GM21381 (cell line): ENCODE measurements at regions not wholly inside any gene's neighbourhood (a gene's known extent, or its start where the extent isn't known, plus 50 kb on each side); places are given as distances from the start of the nearest gene placed in this dataset.
"Not testable (repeated sequence)": the region's sequence is repeated elsewhere in the genome, so short reads cannot be mapped to it uniquely, and the experiment has no call there.

Experiments
- ATAC-seq: cut with Tn5 transposase; IDR thresholded peaks from one replicate; pipeline ENCODE4 v1.9.1; 2021; ENCODE audit warnings: mild to moderate bottlenecking, moderate library complexity; ENCODE audit not compliant: unreplicated experiment

DNA sequence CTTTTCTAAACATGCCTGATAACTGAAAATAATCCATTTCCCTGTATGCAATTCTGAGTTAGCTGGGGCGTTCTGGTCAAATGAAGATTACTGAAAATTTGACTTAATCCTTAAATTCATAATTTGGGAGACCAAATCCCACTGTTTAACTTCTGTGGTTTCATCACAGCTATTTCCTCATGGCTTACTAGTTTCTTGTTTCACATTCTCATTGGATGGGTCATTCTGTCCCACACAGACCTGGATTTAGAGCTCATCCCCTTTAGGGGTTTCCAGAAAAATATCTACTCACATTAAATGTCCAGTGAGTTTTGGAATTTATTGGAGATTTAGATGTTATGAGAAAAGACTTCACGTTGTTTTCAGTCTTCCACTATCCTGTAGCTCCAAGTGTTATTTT, 709.3 kb upstream of the KLHL1 start:
- ATAC-seq, result no peak

DNA sequence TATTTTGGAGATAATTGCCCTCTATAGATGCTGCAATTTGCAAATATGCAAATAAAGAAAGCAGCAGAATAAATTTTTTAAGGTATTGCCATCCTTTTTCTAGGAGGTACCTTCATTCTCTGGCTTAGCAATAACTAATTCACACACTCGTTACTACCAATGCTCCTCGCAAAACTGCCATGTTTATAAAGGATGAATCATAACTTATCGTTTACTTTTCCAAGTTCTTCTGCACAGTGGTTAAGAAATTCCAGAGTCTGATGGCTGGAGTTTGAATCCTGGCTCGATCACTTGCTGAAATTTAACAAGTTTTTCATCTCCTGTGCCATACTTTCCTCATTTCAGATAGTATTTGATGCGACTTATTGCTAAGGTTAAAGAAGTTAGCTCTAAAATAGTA, 708.6 kb upstream of the KLHL1 start:
- ATAC-seq, result no peak

DNA sequence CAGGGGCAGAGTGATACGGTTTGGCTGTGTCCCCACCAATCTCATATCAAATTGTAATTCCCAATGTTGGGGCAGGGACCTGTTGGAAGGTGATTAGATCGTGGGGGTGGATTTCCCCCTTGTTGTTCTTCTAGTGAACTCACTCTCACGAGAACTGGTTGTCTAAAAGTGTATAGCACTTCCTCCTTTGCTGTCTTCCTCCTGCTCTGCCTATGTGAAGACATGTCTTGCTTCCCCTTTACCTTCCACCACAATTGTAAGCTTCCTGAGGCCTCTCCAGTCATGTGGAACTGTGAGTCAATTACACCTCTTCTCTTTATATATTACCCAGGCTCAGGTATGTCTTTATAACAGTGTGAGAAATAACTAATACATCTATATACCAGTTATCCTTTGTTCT, 706.4 kb upstream of the KLHL1 start:
- no peak for ATAC-seq

DNA sequence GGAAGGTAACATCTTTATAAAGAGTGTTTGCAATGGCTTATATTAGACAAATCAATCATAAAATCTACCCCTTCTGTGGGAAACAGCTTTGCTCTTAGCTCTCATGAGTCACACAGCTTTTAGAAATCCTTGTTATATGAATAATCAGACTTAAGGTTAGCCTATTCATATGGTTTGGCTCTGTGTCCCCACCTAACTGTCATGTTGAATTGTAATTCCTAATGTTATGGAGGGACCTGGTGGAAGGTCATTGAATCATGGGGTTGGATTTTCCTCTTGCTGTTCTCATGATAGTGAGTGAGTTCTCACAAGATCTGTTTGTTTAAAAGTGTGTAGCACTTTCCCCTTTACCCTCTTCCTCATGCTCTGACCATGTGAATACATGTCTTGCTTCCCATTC, 704.2 kb upstream of the KLHL1 start:
- ATAC-seq, result no peak

DNA sequence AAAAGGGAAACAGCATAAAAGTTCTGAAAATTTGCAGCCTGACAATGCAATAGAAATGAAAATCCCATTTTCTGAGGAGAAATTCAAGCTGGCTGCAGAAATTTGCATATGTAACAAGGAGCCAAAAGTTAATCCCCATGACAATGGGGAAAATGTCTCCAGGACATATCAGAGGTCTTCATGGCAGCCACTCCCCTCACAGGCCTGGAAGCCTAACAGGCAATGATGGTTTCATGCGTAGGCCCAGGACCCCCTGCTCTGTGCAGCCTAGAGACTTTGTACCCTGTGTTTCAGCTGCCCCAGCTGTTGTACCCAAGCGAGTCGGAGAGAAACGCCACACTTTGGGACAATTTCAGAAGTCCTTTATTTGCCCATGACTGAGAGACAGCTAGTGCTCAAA, 701.3 kb upstream of the KLHL1 start:
- no peak for ATAC-seq

DNA sequence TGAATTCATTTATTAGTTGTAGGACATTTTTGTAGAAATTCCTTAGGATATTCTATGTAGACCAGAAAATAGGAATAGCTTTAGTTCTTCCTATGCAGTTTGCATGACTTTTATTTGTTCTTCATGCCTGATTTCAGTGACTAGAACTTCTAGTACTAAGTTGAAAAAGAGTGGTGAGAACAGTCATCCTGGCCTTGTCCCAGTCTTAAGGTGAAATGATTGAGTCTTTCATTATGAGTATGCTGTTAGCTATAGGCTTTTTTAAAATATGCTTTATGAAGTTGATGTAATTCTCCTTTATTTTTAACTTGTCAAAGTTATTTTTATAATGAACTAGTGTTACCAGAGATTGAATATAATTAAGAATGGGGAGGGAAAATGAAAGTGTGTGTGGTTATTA, 690.1 kb upstream of the KLHL1 start:
- ATAC-seq, result no peak

DNA sequence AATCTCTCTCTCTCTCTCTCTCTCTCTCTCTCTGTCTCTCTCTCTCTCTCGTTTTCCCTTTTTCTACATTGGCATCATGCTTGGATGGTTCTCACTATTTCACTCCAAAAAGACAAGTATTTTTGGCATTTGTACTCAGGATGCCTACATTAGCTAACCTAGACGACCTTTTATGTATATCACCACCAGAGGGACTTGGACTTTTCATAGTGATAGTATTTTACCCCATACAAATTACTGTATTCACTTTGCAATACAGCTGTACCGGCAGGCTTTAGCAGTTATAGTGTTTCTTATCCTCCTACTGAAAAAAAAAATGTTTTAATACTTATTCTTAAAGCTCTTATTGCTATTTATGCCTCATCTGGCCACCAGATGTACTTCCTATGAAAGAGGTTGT, 687.2 kb upstream of the KLHL1 start:
- ATAC-seq, result no peak

DNA sequence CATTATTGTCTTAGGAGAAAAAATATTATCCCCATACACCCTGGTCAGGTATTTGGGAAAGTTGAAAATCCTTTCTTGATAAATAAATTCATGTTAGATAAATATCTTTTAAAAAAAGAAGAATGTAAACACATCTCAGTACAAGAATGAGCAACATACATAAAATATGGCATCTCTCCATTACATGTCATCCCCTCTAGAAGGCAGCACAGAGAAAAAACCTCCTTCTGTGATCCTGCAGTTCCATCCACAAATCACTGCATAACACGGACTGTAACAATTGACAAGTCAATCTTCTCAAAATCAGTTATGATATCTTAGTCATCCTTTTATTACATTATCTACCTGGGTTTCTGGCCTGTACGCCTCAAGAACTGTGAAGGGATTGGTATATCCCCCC, 683.9 kb upstream of the KLHL1 start:
- ATAC-seq, result no peak

DNA sequence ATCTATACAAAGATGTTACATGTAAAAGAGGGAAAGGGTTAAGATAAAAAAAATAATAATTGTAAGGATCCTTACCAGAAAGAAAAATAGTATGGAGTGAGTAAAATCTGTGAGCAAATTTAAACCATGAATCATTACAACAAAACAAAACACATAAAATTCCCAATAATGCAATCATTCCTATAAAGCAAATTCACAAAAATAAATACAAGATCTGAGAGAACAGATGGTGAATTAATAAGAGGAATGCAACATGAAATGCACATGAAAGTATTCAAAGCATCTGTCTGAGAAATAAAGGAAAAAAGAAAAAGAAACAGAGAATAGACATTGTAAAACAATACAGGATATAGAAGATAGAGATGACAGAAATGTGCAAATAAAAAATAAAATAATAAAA, 681.5 kb upstream of the KLHL1 start:
- ATAC-seq, result no peak

DNA sequence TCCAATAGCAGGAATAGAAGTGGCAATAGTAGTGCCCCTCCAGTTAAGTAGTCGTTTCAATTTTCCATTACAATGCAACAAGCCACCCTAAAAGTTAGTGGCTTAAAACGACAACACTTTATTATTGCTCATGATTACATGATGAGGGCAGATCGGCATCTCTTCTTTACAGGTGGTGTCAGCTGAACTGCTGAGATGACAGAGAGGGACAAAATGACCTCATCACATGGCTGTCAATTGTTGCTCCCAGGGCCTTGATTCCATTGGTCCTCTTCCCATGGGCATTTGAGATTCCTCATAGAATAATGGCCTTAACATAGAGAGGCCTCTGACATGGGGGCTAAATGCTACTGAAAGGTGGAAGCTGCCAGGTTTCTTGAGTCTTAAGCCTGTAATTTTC, 679.8 kb upstream of the KLHL1 start:
- no peak for ATAC-seq

DNA sequence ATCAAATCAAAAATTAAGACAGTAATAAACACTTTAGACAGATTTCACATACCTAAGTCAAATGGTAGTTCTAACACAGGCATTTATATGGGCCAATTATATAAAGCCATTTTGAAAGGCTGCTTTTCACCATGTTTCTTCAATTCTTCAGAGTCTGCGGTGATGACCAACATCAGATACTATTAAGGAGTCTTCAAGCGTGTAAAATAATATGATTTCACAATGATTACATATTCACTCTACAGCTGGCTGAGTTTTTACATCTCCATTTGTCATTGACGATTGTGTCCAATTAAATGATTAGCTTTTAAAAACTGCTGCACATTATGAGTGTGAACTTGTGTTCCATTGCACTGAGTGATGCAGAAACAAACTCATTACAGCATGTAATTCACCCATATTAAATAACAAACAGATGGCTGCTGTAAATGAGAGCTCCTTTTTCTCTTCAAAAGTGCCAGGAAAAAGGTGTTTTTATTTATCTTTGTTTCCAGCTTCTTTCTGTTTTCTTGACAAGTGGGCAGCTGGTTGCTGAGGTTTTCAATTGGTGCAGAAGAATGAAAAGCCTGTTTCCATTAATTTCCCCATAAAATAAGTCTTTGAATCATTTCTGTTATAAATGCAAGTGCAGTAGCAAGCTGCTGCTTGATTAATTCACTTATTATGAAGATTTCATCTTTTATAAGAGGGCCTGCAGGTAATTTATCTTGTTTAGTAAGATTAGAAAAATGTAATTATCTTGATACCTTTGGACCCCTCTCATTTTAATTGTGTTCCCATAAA, 676.1 kb upstream of the KLHL1 start:
- no peak for ATAC-seq

DNA sequence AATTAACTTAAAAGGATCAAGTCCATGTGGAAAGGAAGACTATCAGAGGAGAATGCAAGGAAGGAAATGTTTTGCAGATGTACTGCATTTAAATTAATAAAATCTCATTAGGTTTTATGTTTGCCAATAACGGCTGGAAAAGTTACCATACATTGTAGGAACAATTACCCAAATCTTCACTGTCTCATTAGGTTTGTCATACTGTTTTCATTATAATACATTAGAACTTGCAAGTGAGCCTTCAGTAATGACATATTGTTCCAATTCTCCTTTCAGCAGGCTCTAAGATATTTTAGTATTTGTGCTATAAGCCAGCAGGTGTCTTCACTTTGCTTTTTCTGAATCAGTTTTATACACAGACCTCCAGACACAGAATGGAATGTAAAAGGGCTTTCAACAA, 661.6 kb upstream of the KLHL1 start:
- no peak for ATAC-seq

DNA sequence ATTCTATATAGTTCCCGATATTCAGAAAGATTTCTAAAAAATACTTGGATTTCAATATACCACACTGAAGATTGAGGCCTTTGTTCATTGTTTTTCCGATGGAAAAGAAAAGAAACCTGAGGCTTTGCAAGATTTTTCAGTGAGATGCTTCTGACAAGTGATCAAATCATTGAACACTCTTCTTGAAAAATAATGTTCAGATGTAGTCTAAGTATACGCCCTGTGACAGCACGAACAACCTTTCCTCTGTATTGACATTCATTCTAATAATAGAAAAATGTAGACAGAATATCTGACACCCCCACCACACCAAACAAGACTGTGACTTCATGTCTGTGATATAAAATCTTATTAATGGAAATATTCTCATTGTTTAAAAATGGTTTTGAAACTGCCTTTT, 650.7 kb upstream of the KLHL1 start:
- no peak for ATAC-seq

DNA sequence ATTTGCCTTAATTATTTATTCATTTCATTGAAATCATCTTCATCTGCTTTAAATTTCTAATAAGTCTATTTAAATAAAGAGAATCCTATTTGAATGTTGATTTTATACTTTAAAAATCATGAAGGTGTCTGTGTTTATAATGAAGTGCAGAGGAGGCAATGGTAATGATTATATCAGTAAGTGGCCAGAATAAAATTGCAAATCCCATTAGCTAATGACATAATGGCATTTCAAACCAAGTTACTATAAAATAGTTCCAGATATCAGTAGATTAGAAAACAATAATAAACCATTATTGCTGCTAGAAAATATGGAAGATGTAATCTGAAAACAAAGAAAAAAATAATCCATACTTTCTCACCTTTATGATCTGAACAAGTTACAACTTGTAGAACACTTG, 647.8 kb upstream of the KLHL1 start:
- no peak for ATAC-seq

DNA sequence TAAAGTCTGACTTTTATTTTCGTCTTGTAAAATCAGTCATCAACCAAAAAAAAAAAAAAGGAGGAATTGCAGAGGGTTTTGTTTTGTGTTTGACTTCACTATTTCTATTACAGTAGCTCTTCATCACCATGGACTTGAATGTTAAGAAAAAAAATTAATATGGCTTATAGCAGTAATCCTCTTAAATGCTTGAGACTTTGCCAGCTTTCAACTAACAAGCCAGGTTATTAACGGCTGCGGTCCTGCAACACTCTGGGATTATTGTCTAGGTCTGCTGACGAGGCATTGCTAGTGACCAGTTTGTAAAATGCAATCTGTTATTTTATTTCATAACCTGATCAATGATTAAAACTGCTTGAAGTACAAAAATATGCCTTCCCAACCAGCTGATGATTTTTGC, 647.2 kb upstream of the KLHL1 start:
- ATAC-seq, result no peak

DNA sequence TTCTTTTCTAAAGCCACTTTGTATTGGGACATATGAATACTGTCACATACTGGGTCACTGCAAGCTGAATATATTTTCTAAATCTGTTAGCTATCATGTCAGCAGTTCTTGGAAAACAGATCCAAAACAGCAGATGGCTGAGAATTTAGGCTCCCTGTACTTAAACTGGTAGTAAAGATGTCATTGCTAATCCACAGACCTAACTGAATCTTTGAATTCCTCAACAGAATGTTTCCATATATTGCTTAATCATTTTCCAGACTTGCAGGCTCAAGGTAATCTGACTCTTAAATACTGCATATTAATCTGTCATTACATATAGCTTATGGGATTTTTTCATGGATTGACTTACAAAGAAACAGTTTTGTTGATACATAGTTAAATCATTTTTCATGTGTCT, 639.0 kb upstream of the KLHL1 start:
- ATAC-seq, result no peak

DNA sequence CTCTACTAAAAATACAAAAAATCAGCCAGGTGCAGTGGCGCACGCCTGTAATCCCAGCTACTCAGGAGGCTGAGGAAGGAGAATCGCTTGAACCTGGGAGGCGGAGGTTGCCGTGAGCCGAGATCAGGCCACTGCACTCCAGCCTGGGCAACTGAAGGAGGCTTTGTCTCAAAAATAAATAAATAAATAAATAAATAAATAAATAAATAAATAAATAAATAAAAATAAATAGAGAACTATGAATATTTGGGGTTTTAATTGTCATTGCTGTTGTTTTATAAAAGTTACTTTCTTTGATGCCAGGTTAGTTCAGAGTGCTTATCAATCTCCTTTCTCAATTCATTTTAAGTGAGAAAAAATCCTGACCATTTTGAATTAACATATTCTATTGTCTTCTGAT, 638.2 kb upstream of the KLHL1 start:
- ATAC-seq, result not testable (repeated sequence)

DNA sequence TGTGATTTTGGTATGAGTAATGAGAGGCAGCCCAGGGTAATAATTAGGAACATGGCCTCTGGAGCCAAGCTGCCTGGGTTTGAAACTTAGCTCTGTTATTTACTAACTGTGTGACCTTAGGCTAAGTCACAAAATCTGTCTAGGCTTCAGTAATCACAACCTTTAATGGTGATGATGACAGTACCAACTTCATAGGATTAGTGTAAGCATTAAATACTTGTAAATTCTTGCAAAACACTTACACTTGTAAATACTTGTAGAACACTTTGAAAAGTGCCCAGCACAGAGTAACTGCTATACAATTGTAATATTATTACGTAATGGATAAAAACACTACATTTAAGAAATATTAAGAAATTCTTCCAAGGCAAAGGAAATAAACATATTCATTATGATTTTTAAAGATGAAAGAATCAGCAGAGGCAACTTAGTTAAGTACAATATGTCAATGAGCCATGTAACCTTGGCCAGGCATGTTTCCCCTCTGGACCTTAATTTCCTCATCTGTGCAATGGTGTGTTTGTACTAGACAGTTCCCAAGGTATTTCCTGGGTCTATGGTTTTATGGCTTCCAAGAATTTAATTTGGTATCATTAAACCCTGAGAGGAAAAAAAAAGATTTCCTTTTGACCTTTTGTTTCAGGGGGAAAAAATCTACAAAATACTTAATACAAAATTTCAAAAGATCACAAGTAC, 628.5 kb upstream of the KLHL1 start:
- ATAC-seq, result no peak

DNA sequence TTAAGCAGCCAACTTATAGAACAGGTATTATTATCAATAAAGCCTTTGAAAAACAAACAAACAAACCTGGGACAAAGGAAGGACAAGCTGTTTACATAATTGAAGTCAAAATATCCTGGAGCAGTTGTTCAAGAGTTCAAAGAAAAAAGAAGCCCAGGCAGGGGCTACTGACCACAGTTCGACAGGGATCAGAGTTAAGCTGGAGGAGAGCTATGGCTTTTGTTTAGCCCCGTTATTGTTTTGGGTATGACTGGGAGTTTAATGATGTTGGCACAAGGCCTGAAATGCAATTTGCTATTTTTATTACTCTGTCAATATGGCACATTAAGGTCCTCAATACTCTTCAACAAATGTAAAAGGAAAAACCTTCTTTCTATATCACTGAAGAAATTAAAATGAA, 624.4 kb upstream of the KLHL1 start:
- ATAC-seq, result no peak

DNA sequence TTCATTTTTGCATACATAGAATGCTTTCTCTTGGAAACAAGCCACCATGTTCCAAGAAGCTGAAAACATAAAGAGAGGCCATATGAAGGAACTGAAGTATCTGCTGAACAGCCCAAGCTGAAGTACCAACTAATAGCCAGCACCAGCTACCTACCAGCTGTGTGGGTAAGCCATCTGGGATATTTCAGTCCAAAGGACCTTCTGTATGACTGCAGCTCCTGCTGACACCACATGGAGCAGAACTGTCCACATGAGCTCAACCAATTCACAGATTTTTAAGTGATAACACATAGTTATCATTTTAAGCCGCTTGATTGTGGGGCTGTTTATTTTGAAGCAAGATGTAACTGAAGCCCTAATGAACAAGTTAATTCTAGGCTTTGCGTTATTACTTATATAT, 621.1 kb upstream of the KLHL1 start:
- no peak for ATAC-seq

DNA sequence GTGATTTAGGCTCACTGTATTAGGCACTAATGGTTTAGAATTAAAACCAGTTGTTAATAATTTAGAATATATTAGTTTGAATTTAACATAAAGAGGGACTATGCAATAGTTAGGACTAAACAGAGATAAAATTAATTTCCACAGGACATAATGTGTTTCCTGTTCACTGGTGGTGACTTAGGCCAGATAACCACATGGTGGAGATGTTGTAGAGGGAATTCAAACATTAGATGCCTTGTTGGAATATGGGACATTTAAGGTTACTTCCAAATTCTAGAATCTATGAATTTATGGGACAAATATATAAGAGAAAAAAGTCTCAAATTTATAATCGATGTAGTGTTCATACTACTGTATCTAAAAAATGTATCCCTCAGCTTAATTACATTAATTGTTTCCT, 615.5 kb upstream of the KLHL1 start:
- ATAC-seq, result no peak

DNA sequence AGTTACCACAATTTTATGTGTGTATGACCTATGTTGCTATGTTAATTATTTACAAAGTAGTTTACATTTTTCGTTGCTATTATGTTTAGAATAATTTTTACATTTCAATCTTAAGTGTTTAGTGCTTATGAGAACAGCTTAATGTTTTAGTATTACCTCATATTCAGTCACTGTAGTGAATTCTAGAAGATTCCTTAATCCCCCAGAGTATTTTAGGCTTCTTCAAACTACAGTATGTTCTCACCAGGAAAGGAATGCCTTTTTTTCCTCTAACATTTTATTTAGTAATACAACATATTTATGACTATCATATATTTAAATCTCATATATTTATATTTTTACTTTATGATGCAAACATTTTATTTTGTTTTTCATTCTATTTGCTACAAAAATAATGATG, 612.1 kb upstream of the KLHL1 start:
- ATAC-seq, result no peak

DNA sequence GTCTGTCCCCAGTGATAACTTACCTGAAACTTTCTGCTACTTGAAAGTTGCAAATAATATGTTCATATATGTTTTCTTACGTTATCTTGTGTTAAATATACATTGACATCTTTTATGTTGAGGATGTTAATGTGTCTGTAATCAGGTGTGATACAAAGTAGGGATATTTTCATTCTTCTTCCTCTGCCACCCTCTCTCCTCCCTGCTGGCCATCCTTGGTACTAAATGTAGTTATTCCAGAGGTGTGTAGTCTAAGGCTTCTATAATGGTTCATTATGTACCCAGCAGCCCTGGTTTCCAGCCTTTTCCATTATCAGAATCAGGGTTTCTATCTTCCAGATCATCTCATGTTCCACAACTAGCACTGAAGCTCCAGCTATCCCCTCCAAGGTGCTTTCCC, 606.7 kb upstream of the KLHL1 start:
- ATAC-seq, result no peak
